ENCODE measurements at regions not wholly inside any gene's neighbourhood (a gene's known extent, or its start where the extent isn't known, plus 50 kb on each side); places are given as distances from the start of the nearest gene placed in this dataset.

- H3K4me2 ChIP-seq (ENCODE audit: insufficient read depth, low read length, poor library complexity, severe bottlenecking), result no peak overlapping the region
- DNase-seq (ENCODE audit: low spot score), result no peak
- no peak overlapping the region for H3K9ac ChIP-seq (ENCODE audit: low read depth, low read length, poor library complexity)
- H3K79me1 ChIP-seq (ENCODE audit: low read depth, low read length), result no peaks in the 10 kb centered on the region
- H4K91ac ChIP-seq (ENCODE audit: low read depth, low read length, poor library complexity), result no peak overlapping the region
- H3K4me3 ChIP-seq (ENCODE audit: low read length in 2 of 2), result no peak overlapping the region
- no peaks in the 10 kb centered on the region for H3K9me3 ChIP-seq (replicated peaks in 1 of 2; ENCODE audit: control insufficient read depth in 2 of 2, insufficient read depth in 1 of 2, low read depth in 1 of 2, low read length in 2 of 2)
- H2BK120ac ChIP-seq (ENCODE audit: low read depth, low read length), result no peak overlapping the region
- H4K8ac ChIP-seq (ENCODE audit: low read depth, low read length), result no peak overlapping the region
- H2AK5ac ChIP-seq (ENCODE audit: low read depth, low read length), result no peak overlapping the region
- H2BK15ac ChIP-seq (ENCODE audit: low read length), result no peak overlapping the region
- no CpG with 5 or more reads among the region's 5 CpGs for WGBS, 2 donors (ENCODE audit: extremely low coverage in 2 of 2, insufficient read length in 2 of 2, insufficient replicate concordance in 1 of 2)
- H3K23ac ChIP-seq (ENCODE audit: low read depth, low read length, poor library complexity), result no peak overlapping the region
- no peak overlapping the region for H3K18ac ChIP-seq (ENCODE audit: low read length)
- no peaks in the 10 kb centered on the region for H3K4me1 ChIP-seq (ENCODE audit: control insufficient read depth in 2 of 2, insufficient read depth in 1 of 2, low read depth in 1 of 2, low read length in 2 of 2)
- H3K4ac ChIP-seq (ENCODE audit: low read length), result no peak overlapping the region
- H3K27me3 ChIP-seq (ENCODE audit: control insufficient read depth in 3 of 3, insufficient read depth in 3 of 3, low read depth in 1 of 3, low read length in 3 of 3), result no peaks in the 10 kb centered on the region
- H3K27ac ChIP-seq (replicated peaks; ENCODE audit: low read length), result no peak overlapping the region
- no peak overlapping the region for H3K14ac ChIP-seq (ENCODE audit: low read length)
- no peaks in the 10 kb centered on the region for H3K36me3 ChIP-seq (replicated peaks in 1 of 2; ENCODE audit: control insufficient read depth in 2 of 2, insufficient read depth in 2 of 2, low read length in 2 of 2)
- H2BK12ac ChIP-seq (ENCODE audit: low read length), result no peak overlapping the region
- H2AFZ ChIP-seq (ENCODE audit: low read length), result no peak overlapping the region
- H2BK5ac ChIP-seq (ENCODE audit: low read length), result no peak overlapping the region
Observed at GRCh38 chr4:116321471-116321870, 763.9 kb downstream of the TRAM1L1 start.

GRCh38 chr4:116320859-116321258 lies 764.5 kb downstream of the TRAM1L1 start:
- no peak overlapping the region for H3K23ac ChIP-seq (ENCODE audit: low read depth, low read length, poor library complexity)
- H3K79me1 ChIP-seq (ENCODE audit: low read depth, low read length), result no peaks in the 10 kb centered on the region
- no peak overlapping the region for H3K27ac ChIP-seq (replicated peaks; ENCODE audit: low read length)
- DNase-seq (ENCODE audit: low spot score), result no peak
- H3K27me3 ChIP-seq (ENCODE audit: control insufficient read depth in 3 of 3, insufficient read depth in 3 of 3, low read depth in 1 of 3, low read length in 3 of 3), result no peaks in the 10 kb centered on the region
- H3K4ac ChIP-seq (ENCODE audit: low read length), result no peak overlapping the region
- WGBS, 2 donors (ENCODE audit: extremely low coverage in 2 of 2, insufficient read length in 2 of 2, insufficient replicate concordance in 1 of 2), result no CpG with 5 or more reads among the region's 1 CpG
- H4K91ac ChIP-seq (ENCODE audit: low read depth, low read length, poor library complexity), result no peak overlapping the region
- H2BK120ac ChIP-seq (ENCODE audit: low read depth, low read length), result no peak overlapping the region
- H3K9me3 ChIP-seq (replicated peaks in 1 of 2; ENCODE audit: control insufficient read depth in 2 of 2, insufficient read depth in 1 of 2, low read depth in 1 of 2, low read length in 2 of 2), result no peaks in the 10 kb centered on the region
- H3K14ac ChIP-seq (ENCODE audit: low read length), result no peak overlapping the region
- no peak overlapping the region for H4K8ac ChIP-seq (ENCODE audit: low read depth, low read length)
- H2BK12ac ChIP-seq (ENCODE audit: low read length), result no peak overlapping the region
- H2BK5ac ChIP-seq (ENCODE audit: low read length), result no peak overlapping the region
- no peaks in the 10 kb centered on the region for H3K4me1 ChIP-seq (ENCODE audit: control insufficient read depth in 2 of 2, insufficient read depth in 1 of 2, low read depth in 1 of 2, low read length in 2 of 2)
- H3K4me2 ChIP-seq (ENCODE audit: insufficient read depth, low read length, poor library complexity, severe bottlenecking), result no peak overlapping the region
- no peak overlapping the region for H2AFZ ChIP-seq (ENCODE audit: low read length)
- no peaks in the 10 kb centered on the region for H3K36me3 ChIP-seq (replicated peaks in 1 of 2; ENCODE audit: control insufficient read depth in 2 of 2, insufficient read depth in 2 of 2, low read length in 2 of 2)
- no peak overlapping the region for H3K9ac ChIP-seq (ENCODE audit: low read depth, low read length, poor library complexity)
- H2AK5ac ChIP-seq (ENCODE audit: low read depth, low read length), result no peak overlapping the region
- no peak overlapping the region for H3K4me3 ChIP-seq (ENCODE audit: low read length in 2 of 2)
- no peak overlapping the region for H3K18ac ChIP-seq (ENCODE audit: low read length)
- H2BK15ac ChIP-seq (ENCODE audit: low read length), result no peak overlapping the region

DNA sequence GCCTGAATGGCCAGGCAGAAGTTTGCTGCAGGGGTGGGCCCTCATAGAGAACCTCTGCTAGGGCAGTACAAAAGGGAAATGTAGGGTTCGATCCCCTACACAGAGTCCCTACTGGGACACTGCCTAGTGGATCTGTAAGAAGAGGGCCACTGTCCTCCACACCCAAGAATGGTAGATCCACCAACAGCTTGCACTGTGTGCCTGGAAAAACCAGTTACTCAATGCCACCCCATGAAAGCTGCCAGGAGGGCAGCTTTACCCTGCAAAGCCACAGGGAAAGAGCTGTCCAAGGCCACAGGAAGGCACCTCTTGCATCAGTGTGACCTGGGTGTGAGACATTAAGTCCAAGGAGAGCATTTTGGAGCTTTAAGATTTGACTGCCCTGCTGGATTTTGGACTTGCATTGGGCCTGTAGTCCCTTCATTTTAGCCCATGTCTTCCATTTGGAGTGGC lies 781.6 kb downstream of the TRAM1L1 start:
- Histone ChIP-seq H4K8ac (ENCODE audit: low read depth, low read length) (no peak overlapping the region), H3K4me1 (ENCODE audit: control insufficient read depth in 2 of 2, insufficient read depth in 1 of 2, low read depth in 1 of 2, low read length in 2 of 2) (no peaks in the 10 kb centered on the region), H2BK15ac (ENCODE audit: low read length) (no peak overlapping the region), H3K79me1 (ENCODE audit: low read depth, low read length) (no peaks in the 10 kb centered on the region), H3K9ac (ENCODE audit: low read depth, low read length, poor library complexity) (no peak overlapping the region), H3K18ac (ENCODE audit: low read length) (no peak overlapping the region), H3K4me3 (ENCODE audit: low read length in 2 of 2) (no peak overlapping the region), H3K27me3 (ENCODE audit: control insufficient read depth in 3 of 3, insufficient read depth in 3 of 3, low read depth in 1 of 3, low read length in 3 of 3) (no peaks in the 10 kb centered on the region), H2AK5ac (ENCODE audit: low read depth, low read length) (no peak overlapping the region), H3K4me2 (ENCODE audit: insufficient read depth, low read length, poor library complexity, severe bottlenecking) (no peak overlapping the region), H3K9me3 (replicated peaks in 1 of 2; ENCODE audit: control insufficient read depth in 2 of 2, insufficient read depth in 1 of 2, low read depth in 1 of 2, low read length in 2 of 2) (no peaks in the 10 kb centered on the region), H4K91ac (ENCODE audit: low read depth, low read length, poor library complexity) (no peak overlapping the region), H3K23ac (ENCODE audit: low read depth, low read length, poor library complexity) (no peak overlapping the region), H2BK12ac (ENCODE audit: low read length) (no peak overlapping the region), H2AFZ (ENCODE audit: low read length) (no peak overlapping the region), H3K4ac (ENCODE audit: low read length) (no peak overlapping the region), H2BK5ac (ENCODE audit: low read length) (no peak overlapping the region), H2BK120ac (ENCODE audit: low read depth, low read length) (no peak overlapping the region), H3K14ac (ENCODE audit: low read length) (no peak overlapping the region), H3K36me3 (replicated peaks in 1 of 2; ENCODE audit: control insufficient read depth in 2 of 2, insufficient read depth in 2 of 2, low read length in 2 of 2) (no peaks in the 10 kb centered on the region), H3K27ac (replicated peaks; ENCODE audit: low read length) (no peak overlapping the region)
- no CpG with 5 or more reads among the region's 1 CpG for WGBS, 2 donors (ENCODE audit: extremely low coverage in 2 of 2, insufficient read length in 2 of 2, insufficient replicate concordance in 1 of 2)
- no peak for DNase-seq (ENCODE audit: low spot score)

DNA sequence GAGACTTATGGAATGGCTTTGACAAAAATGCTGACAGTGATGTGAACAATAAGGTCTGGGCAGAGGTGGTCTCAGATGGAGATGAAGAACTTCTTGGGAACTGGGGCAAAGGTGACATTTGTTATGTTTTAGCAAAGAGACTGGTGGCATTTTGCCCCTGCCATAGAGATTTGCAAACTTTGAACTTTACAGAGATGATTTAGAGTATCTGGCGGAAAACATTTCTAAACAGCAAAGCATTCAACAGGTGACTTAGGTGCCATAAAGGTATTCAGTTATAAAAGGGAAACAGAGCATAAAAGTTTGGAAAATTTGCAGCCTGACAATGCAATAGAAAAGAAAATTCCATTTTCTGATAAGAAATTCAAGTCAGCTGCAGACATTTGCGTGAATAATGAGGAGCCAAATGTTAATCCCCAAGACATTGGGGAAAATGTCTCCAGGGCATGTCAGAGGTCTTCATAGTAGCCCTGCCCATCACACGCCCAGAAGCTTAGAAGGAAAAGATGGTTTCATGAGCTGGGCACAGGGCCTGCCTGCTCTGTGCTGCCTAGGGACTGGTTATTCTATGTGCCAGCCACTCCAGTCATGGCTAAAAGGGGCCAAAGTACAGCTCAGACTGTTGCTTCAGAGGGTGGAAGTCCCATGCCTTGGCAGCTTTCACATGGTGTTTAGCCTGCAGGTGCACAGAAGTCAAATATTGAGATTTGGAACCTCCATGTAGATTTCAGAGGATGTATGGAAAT lies 782.2 kb downstream of the TRAM1L1 start:
- H3K27me3 ChIP-seq (ENCODE audit: control insufficient read depth in 3 of 3, insufficient read depth in 3 of 3, low read depth in 1 of 3, low read length in 3 of 3), result no peaks in the 10 kb centered on the region
- H3K4me2 ChIP-seq (ENCODE audit: insufficient read depth, low read length, poor library complexity, severe bottlenecking), result no peak overlapping the region
- H2BK15ac ChIP-seq (ENCODE audit: low read length), result no peak overlapping the region
- no peak overlapping the region for H3K4ac ChIP-seq (ENCODE audit: low read length)
- H3K4me3 ChIP-seq (ENCODE audit: low read length in 2 of 2), result peak overlapping the region in 1 of 2 donors; percentile 28
- no peak overlapping the region for H2BK5ac ChIP-seq (ENCODE audit: low read length)
- no peak overlapping the region for H3K9ac ChIP-seq (ENCODE audit: low read depth, low read length, poor library complexity)
- H3K9me3 ChIP-seq (replicated peaks in 1 of 2; ENCODE audit: control insufficient read depth in 2 of 2, insufficient read depth in 1 of 2, low read depth in 1 of 2, low read length in 2 of 2), result no peaks in the 10 kb centered on the region
- H3K27ac ChIP-seq (replicated peaks; ENCODE audit: low read length), result no peak overlapping the region
- H4K91ac ChIP-seq (ENCODE audit: low read depth, low read length, poor library complexity), result no peak overlapping the region
- no peak overlapping the region for H3K18ac ChIP-seq (ENCODE audit: low read length)
- no peaks in the 10 kb centered on the region for H3K36me3 ChIP-seq (replicated peaks in 1 of 2; ENCODE audit: control insufficient read depth in 2 of 2, insufficient read depth in 2 of 2, low read length in 2 of 2)
- H3K14ac ChIP-seq (ENCODE audit: low read length), result no peak overlapping the region
- H3K79me1 ChIP-seq (ENCODE audit: low read depth, low read length), result no peaks in the 10 kb centered on the region
- no peak overlapping the region for H2AFZ ChIP-seq (ENCODE audit: low read length)
- H2BK120ac ChIP-seq (ENCODE audit: low read depth, low read length), result no peak overlapping the region
- DNase-seq (ENCODE audit: low spot score), result no peak
- H2AK5ac ChIP-seq (ENCODE audit: low read depth, low read length), result no peak overlapping the region
- no peaks in the 10 kb centered on the region for H3K4me1 ChIP-seq (ENCODE audit: control insufficient read depth in 2 of 2, insufficient read depth in 1 of 2, low read depth in 1 of 2, low read length in 2 of 2)
- WGBS, 2 donors (ENCODE audit: extremely low coverage in 2 of 2, insufficient read length in 2 of 2, insufficient replicate concordance in 1 of 2), result no CpG with 5 or more reads among the region's 3 CpGs
- H4K8ac ChIP-seq (ENCODE audit: low read depth, low read length), result no peak overlapping the region
- no peak overlapping the region for H3K23ac ChIP-seq (ENCODE audit: low read depth, low read length, poor library complexity)
- no peak overlapping the region for H2BK12ac ChIP-seq (ENCODE audit: low read length)

Measured in neuronal stem cell (in vitro differentiated cells).